HG03354 (cell line): ENCODE measurements at regions not wholly inside any gene's neighbourhood (a gene's known extent, or its start where the extent isn't known, plus 50 kb on each side); places are given as distances from the start of the nearest gene placed in this dataset.

Experiments
- ATAC-seq: cut with Tn5 transposase; IDR thresholded peaks from one replicate; pipeline ENCODE4 v1.9.1; 2021; ENCODE audit warnings: mild to moderate bottlenecking; ENCODE audit not compliant: unreplicated experiment, poor library complexity, severe bottlenecking

GRCh38 chr7:86920154-86920553, 139.3 kb downstream of the ELAPOR2 start:
- no peak for ATAC-seq

GRCh38 chr7:86918245-86918644, 141.2 kb downstream of the ELAPOR2 start:
- ATAC-seq, result no peak

GRCh38 chr7:86916277-86916825, 143.1 kb downstream of the ELAPOR2 start:
- ATAC-seq, result no peak

- no peak for ATAC-seq
Observed at GRCh38 chr7:86914551-86914950, 144.9 kb downstream of the ELAPOR2 start.
